Non-pigmented ciliary epithelial cell (primary cell): ENCODE measurements at regions not wholly inside any gene's neighbourhood (a gene's known extent, or its start where the extent isn't known, plus 50 kb on each side); places are given as distances from the start of the nearest gene placed in this dataset.

Experiments
- DNase-seq: peaks from one replicate; pipeline ENCODE4 v3.0.0-alpha.2; 2010; ENCODE audit warnings: low read depth

DNA sequence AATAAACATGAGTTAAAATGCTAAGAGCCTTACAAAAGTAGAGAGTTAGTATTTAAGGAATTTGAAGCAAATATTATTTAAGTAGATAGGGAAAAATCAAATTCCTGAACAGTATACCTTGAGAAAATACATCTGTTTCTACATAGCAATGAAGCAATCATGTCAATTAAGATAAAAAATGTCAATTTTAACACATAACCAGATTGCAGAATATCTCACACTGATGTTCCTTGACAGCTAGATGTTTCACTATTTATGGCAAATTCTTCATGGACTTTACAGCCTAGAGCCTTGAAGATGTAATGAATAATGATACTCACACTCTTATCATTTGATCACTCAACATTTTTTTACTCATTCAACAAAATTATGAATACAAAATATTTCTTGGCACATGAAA, 708.2 kb upstream of the PTPRD start:
- no peak for DNase-seq

DNA sequence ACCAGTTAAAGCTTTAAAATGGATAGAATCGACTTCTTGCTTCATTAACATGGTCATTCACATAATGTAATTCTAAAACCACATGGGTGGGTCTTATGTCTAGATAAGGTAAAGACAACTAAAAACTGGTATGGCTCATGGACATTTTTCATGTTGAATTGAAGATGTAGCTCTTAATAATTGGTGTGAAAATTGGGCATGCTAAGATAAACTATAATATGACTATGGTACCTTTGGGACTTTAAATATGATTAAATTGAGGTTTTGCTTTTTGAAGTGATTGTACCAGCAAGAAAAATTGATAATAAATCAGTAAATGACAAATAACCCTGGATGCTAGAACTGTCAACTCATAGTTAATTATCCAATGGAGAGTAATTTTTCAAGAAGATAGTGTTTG, 710.7 kb upstream of the PTPRD start:
- no peak for DNase-seq

- no peak for DNase-seq
Observed at GRCh38 chr9:11326231-11326630, 713.4 kb upstream of the PTPRD start.

GRCh38 chr9:11328326-11328725, 715.5 kb upstream of the PTPRD start:
- DNase-seq: no peak

DNA sequence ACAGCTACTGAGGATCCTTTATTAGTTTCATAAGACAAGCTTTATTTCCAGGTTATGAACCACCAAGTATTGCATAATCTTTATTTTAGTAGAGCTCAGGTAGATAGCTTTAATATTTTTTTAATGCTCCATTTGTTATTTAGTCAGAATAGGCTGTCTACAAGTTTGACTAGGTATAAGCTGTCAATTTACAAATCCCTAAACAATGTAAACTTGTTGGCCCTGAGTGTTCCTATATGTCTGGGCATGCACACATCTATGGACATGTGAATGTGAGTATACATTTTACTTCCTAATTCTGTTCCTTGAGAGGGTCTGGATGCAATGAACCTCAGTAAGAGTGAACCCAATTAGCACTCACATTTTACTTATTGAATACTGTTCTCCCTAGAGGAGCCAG, 722.2 kb upstream of the PTPRD start:
- no peak for DNase-seq

GRCh38 chr9:11338130-11338529, 725.3 kb upstream of the PTPRD start:
- no peak for DNase-seq

DNA sequence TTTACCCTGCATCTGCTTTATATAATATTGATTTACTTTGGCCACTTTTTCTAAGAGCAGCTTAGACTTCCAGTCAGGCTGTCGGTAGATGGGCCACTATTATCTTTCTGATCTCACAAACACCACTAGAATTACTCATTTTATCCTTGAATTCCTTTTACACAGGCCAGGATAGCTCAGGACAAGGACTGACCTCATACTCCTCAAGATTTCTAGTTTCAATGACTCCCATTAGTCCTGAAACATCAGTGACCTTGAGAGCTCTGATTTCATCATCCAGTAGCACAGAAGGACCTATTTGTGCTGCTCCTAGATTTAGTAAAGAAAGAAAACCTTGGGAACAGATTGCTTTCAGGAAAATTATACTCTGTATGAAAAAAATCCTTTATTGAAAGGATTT, 727.9 kb upstream of the PTPRD start:
- no peak for DNase-seq

DNA sequence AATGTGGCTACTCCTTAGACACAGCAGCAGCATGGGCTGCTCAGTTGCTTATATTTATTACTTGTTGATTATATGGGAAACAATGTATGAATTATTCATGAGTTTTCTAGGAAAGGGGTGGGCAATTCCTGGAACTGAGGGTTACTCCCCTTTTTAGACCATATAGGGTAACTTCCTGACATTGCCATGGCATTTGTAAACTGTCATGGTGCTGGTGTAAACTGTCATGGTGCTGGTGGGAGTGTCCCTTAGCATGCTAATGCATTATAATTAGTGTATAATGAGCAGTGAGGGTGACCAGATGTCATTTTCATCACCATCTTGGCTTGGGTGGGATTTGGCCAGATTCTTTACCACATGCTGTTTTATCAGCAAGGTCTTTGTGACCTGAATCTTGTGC, 734.6 kb upstream of the PTPRD start:
- DNase-seq: no peak

DNA sequence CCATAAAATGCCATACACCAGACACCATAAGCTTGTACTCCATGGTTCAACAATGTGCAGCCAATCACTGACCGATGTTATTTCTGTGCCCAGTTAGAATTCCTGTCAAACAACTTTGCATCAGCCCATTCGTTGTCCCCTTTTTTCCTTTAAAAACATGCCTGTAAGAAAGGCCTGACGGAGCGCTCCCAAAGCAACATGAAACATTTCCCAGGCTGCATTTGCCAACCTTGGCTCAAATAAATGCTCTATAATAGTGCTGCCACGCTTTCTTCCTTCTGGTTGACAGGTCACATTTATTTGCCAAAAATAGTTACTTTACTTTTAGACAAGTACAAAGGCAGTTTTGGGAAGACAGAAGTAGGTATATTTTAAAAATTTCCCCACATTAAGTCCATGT, 735.6 kb upstream of the PTPRD start:
- DNase-seq: no peak

GRCh38 chr9:11349187-11349586, 736.4 kb upstream of the PTPRD start:
- DNase-seq: no peak

GRCh38 chr9:11352612-11353011, 739.8 kb upstream of the PTPRD start:
- no peak for DNase-seq

- DNase-seq: peak; percentile 3
Observed at GRCh38 chr9:11356067-11356466, 743.3 kb upstream of the PTPRD start.

GRCh38 chr9:11366585-11367129, 753.9 kb upstream of the PTPRD start:
- no peak for DNase-seq

GRCh38 chr9:11374926-11375325, 762.1 kb upstream of the PTPRD start:
- no peak for DNase-seq

DNA sequence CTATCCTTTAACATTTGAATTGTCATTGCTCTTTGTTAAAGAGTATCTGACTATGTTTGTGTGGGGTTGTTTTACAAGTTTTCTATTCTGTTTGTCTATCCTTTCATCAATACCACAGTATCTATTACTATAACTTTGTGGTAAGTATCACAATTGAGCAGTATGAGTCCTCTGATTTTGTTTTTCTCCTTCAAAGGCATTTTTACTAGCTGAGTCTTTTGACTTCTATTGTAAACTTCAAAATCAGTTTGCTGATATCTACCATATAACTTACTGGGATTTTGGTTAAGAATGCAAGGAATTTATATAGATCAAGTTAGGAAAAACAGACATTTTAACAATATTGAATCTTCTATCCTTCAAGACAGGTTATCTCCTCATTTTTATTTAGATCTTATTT, 789.8 kb upstream of the PTPRD start:
- DNase-seq: no peak

GRCh38 chr9:11414241-11414640, 801.4 kb upstream of the PTPRD start:
- no peak for DNase-seq

- DNase-seq: no peak
Observed at GRCh38 chr9:11417782-11418181, 805.0 kb upstream of the PTPRD start.

DNA sequence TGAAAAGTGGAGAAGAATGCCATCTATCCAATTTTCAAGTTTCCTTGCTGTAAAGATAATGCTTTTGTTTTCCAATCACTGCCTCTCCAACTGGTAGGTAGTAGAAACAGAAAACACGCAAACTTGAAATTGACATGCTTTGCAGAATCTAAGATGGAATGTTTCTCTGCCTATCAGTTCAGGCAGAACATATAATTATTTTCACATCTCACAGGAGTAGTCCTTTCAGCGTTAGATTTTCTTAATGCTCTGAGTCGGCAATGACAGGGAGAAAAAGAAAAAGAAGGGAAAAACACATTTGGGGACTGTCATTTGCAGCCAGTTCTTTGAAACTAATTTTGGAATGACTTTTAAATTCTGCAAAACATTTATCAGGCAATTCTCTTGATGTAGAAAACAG, 818.7 kb upstream of the PTPRD start:
- no peak for DNase-seq

DNA sequence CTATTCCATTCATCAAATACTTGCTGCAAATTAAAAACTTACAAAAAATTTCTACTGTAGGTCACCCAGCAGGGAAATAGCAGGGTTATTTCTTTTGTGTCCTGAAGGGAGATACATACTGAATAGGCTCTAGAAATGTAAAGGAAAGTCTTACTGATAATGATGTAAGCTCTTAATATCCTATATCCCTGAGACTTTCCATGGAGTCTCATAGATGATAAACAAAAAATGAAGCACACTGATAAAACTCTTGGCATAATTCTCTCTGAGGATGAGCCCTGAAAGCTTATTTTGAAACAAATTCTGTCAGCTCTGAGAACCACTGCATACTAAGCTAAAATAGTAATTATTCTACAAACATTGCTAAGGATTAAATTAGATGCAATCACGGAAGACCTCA, 819.6 kb upstream of the PTPRD start:
- DNase-seq: no peak

GRCh38 chr9:11443631-11444030, 830.8 kb upstream of the PTPRD start:
- no peak for DNase-seq

GRCh38 chr9:11457825-11458790, 845.3 kb upstream of the PTPRD start:
- DNase-seq: no peak

DNA sequence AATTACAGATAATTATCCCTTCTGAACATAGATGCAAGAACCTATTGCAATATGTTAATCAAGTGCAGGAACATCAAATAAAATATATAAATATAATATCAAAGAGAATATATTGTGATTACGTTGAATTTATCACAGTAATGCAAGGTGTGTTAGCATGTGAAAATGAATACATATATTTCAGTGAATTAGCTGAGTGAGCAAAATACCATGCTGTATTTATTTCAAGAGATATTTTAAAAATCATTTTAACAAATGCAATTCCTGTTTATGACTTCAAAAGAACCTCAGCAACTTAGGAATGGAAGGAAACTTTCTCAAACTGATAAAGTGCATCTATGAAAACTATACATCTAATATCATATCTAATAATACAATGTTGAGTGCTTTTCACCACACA, 856.9 kb upstream of the PTPRD start:
- no peak for DNase-seq

DNA sequence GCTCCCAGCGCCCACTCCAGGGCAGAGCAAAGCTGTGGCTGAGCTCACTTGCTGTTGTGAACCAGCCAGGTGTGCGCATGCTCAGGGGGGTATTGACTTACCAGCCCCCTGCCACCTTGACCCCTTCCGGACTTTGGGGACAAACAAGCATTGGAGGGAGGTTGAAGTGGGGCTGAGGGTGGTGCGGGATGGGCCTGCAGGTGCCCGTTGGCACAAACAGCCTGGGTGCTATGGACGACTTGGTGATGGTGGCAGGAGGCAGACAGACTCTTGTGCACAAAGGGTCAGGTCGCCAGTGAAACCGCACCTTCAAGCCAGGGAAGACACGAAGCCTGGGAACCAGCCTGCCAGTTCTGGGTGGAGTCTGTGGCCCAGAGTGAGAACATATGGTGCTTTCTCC, 858.5 kb upstream of the PTPRD start:
- DNase-seq: no peak

DNA sequence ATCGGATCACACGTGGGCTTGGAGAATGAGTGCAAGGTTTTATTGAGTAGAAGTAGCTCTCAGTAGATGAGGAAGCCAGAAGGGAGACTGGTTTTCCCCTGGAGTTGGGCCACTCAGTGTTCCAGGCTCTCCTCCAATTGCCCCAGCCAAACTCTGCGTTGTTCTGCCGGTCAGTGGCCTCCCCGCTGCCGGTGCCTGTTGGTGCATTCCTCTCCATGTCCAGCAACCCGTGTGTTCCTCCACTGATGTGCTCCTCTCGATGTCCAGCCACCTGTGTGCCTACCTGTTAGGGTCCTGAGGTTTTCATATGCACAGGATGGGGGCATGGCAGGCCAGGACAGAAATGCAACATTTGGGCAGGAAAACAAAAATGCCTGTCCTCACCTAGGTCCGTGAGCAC, 888.0 kb upstream of the PTPRD start:
- no peak for DNase-seq
